ENCODE measurements at regions not wholly inside any gene's neighbourhood (a gene's known extent, or its start where the extent isn't known, plus 50 kb on each side); places are given as distances from the start of the nearest gene placed in this dataset.
A peak's percentile ranks its signal among the peaks of the same experiment; 100 is the strongest.

- Mint-ChIP-seq H3K4me1 (ENCODE audit: low read depth) (peaks cover 27% of the 10 kb centered on the region), H3K4me3 (no peak overlapping the region), H3K27me3 (no peaks in the 10 kb centered on the region), H3K27ac (no peak overlapping the region), H3K9me3 (no peaks in the 10 kb centered on the region), H3K36me3 (ENCODE audit: low read depth) (no peaks in the 10 kb centered on the region)
Observed at GRCh38 chr4:81756042-81756441, 284.3 kb upstream of the RASGEF1B start.

- H3K9me3 Mint-ChIP-seq, result no peaks in the 10 kb centered on the region
- no peaks in the 10 kb centered on the region for H3K27me3 Mint-ChIP-seq
- peaks cover 27% of the 10 kb centered on the region for H3K4me1 Mint-ChIP-seq (ENCODE audit: low read depth)
- no peak overlapping the region for H3K27ac Mint-ChIP-seq
- H3K4me3 Mint-ChIP-seq, result no peak overlapping the region
- no peaks in the 10 kb centered on the region for H3K36me3 Mint-ChIP-seq (ENCODE audit: low read depth)
Observed at GRCh38 chr4:81754169-81754568, 282.5 kb upstream of the RASGEF1B start.

- Mint-ChIP-seq H3K4me3 (no peak overlapping the region), H3K27ac (no peak overlapping the region), H3K27me3 (no peaks in the 10 kb centered on the region), H3K9me3 (no peaks in the 10 kb centered on the region), H3K36me3 (ENCODE audit: low read depth) (no peaks in the 10 kb centered on the region), H3K4me1 (ENCODE audit: low read depth) (peaks cover 23% of the 10 kb centered on the region)
Observed at GRCh38 chr4:81751531-81752289, 280.0 kb upstream of the RASGEF1B start.

- peaks cover 3% of the 10 kb centered on the region for H3K4me1 Mint-ChIP-seq (ENCODE audit: low read depth)
- no peaks in the 10 kb centered on the region for H3K27me3 Mint-ChIP-seq
- H3K27ac Mint-ChIP-seq, result no peak overlapping the region
- no peaks in the 10 kb centered on the region for H3K9me3 Mint-ChIP-seq
- no peak overlapping the region for H3K4me3 Mint-ChIP-seq
- no peaks in the 10 kb centered on the region for H3K36me3 Mint-ChIP-seq (ENCODE audit: low read depth)
Observed at GRCh38 chr4:81747242-81747930, 275.7 kb upstream of the RASGEF1B start.

DNA sequence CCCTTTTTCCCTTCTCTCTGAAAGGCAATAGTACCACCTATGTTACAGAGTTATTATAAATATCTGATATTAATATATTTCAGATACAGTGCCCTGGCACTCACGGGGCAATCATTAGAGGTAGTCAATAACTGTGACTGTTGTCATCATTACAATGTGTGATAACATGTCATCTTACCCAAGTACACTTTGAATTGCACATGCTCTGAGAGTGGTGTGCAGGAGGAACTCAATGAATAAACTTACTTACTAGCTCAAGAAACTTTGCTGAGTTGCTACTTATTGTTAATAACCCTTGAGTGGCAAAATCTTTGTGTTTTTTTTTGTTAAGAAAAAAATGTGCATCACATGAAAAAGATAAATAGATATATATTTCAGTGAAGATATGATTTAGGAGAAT is 275.1 kb upstream of the RASGEF1B start:
- H3K36me3 Mint-ChIP-seq (ENCODE audit: low read depth), result no peaks in the 10 kb centered on the region
- H3K4me1 Mint-ChIP-seq (ENCODE audit: low read depth), result peaks cover 3% of the 10 kb centered on the region
- no peak overlapping the region for H3K4me3 Mint-ChIP-seq
- no peaks in the 10 kb centered on the region for H3K27me3 Mint-ChIP-seq
- H3K9me3 Mint-ChIP-seq, result no peaks in the 10 kb centered on the region
- no peak overlapping the region for H3K27ac Mint-ChIP-seq

DNA sequence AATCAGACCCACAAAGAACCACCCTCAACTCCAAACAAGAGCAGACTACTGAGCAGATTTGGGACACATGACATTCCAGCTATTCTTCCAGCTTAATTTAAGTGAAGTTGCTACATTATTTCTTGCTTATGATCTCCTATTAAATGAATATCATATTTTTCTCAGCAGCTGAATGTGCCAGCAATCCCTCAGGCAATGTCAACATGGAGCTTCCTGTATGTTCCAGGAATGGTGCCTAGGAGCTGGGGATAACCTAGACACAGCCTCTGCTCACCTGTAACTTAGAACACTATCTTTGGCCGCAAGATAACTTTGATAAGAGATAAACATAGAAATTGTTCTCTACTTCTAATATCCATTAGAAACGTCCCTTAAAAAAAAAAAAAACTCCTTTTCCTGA is 274.4 kb upstream of the RASGEF1B start:
- Mint-ChIP-seq H3K36me3 (ENCODE audit: low read depth) (no peaks in the 10 kb centered on the region), H3K4me1 (ENCODE audit: low read depth) (peaks cover 3% of the 10 kb centered on the region), H3K9me3 (no peaks in the 10 kb centered on the region), H3K4me3 (no peak overlapping the region), H3K27me3 (no peaks in the 10 kb centered on the region), H3K27ac (no peak overlapping the region)

- no peak overlapping the region for H3K27ac Mint-ChIP-seq
Observed at GRCh38 chr4:81745050-81745449, 273.3 kb upstream of the RASGEF1B start.

DNA sequence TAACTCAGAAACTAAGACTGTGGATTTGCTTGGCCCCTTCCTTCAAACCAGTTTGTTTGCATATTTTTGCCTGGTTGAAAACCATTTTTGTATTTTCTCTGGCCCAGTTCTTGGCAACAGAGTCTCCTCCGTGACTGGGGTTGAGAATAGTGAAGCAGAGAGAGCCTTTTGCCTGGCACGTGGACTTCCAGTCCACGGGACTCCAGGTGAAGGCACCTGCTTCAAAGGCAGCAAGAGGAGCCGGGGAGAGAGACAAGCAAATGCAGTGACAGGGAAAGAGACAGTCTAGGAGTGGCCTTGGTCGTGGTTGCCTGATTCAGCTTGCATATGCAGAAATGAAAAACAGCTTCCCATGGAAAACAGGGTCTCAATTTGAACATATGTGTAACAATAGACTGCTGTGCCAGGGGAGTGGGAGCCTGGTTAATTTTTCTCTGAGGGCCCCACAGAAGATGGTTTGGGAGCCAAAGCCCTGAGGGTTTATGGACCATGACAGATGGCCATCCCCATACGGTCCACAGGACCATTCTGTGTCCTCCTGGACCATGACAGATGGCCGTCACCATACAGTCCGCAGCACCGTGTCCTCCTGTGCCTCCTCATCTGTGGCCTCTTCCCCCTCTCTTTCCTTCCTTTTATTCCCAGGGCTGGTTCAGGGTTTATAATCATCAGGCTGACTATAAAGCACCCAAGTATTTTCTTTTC is 272.2 kb upstream of the RASGEF1B start:
- Mint-ChIP-seq H3K36me3 (ENCODE audit: low read depth) (no peaks in the 10 kb centered on the region), H3K9me3 (no peaks in the 10 kb centered on the region), H3K4me3 (no peak overlapping the region), H3K4me1 (ENCODE audit: low read depth) (peaks cover 3% of the 10 kb centered on the region), H3K27me3 (no peaks in the 10 kb centered on the region), H3K27ac (no peak overlapping the region)

More at GRCh38 chr4:81745050-81745449, 273.3 kb upstream of the RASGEF1B start:
- H3K4me3 Mint-ChIP-seq, result no peak overlapping the region
- no peaks in the 10 kb centered on the region for H3K36me3 Mint-ChIP-seq (ENCODE audit: low read depth)
- no peaks in the 10 kb centered on the region for H3K27me3 Mint-ChIP-seq
- no peaks in the 10 kb centered on the region for H3K9me3 Mint-ChIP-seq
- peaks cover 3% of the 10 kb centered on the region for H3K4me1 Mint-ChIP-seq (ENCODE audit: low read depth)

DNA sequence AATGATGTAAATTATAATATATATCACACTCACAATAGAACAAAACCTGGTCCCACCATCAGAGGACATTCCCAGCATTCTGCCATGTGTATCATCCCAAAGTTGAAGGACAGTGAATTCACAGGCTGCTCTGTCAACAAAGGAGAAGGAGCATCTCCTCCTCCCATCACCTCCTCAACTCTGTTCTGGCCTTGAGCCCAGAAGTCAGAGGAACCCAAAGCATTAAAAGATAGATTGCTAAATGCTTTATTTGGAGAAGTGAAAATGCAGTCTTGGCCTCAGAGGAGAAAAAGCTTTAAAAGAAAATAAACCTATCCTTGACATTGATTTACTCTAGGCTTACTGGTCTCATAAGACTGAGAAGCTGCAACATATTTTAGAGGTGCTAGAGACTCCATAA is 268.8 kb upstream of the RASGEF1B start:
- H3K27me3 Mint-ChIP-seq, result no peaks in the 10 kb centered on the region

DNA sequence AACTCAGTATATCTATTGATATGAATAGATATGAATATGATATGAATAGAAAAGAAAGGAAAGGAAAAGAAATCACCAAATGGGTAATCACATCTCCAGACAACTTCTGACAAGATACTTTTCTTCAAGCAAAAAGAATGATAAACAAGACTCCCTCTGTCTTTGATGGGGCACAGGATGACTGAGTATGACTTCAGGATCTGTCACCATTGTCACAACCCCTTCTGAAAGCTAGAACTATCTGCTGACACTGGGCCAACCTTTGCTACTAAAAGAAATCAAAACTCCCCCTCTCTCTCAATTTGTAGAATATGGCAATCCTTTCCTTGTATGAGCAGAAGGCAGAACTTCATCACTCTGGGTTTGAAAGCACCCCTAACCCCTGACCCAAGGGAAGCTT is 267.2 kb upstream of the RASGEF1B start:
- no peaks in the 10 kb centered on the region for H3K9me3 Mint-ChIP-seq
- H3K27me3 Mint-ChIP-seq, result no peaks in the 10 kb centered on the region
- H3K4me1 Mint-ChIP-seq (ENCODE audit: low read depth), result no peaks in the 10 kb centered on the region
- H3K4me3 Mint-ChIP-seq, result no peak overlapping the region
- no peaks in the 10 kb centered on the region for H3K36me3 Mint-ChIP-seq (ENCODE audit: low read depth)
- H3K27ac Mint-ChIP-seq, result no peak overlapping the region

More for the DNA sequence above, 268.8 kb upstream of the RASGEF1B start:
- Mint-ChIP-seq H3K4me3 (no peak overlapping the region), H3K9me3 (no peaks in the 10 kb centered on the region), H3K4me1 (ENCODE audit: low read depth) (no peaks in the 10 kb centered on the region), H3K27ac (no peak overlapping the region), H3K36me3 (ENCODE audit: low read depth) (no peaks in the 10 kb centered on the region)

DNA sequence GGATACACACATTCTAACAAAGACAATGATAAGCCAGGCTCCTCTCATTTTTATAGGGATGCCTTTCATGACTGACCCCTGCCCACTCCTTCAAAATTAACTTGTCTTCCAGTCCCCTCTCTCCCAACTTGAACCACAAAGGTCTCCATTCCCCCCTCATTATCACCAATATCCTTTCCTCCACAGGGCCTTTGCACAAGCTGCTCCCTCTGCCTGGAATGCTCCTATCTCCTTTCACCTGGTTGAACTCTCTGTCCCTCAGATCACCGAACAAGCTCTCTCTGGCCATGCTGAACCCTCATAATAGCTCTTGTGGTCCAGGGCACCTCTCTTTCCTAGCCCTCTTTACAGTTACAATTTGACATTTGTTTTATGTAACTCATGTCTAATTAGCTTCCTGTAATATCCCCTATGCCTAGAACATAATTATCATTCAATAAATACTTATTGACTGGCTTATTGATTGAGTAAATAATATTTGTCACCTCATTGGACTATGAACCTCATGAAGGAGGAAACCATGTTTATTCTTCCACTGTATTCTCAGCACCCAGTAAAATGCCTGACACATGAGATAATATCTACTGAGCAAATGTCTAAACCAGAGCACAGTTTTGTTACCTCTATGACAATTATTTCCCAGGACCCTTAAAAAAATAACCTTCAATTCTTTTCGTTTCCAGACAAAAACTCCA is 266.3 kb upstream of the RASGEF1B start:
- no peak overlapping the region for H3K27ac Mint-ChIP-seq

DNA sequence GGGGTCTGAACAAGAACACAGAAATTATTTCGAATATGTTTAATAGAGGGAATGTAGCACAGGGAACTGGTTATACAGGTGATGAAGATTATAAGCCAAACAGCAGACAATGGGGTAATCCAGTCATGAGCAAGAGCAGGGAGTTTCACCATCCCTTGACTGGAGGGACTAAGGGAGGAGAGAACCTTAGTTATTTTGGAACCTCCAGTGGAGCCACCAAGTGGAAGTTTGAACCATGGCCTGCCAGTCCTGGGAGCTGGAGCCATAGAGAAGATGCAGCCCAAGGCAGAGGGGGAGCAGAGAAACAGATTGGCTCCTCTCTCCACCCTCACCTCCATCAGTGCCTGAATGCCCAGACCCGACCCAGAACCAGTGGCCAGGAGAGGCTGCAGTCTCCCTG is 264.6 kb upstream of the RASGEF1B start:
- no peak overlapping the region for H3K27ac Mint-ChIP-seq
- H3K27me3 Mint-ChIP-seq, result no peaks in the 10 kb centered on the region
- H3K4me3 Mint-ChIP-seq, result no peak overlapping the region
- H3K4me1 Mint-ChIP-seq (ENCODE audit: low read depth), result no peaks in the 10 kb centered on the region
- no peaks in the 10 kb centered on the region for H3K9me3 Mint-ChIP-seq
- no peaks in the 10 kb centered on the region for H3K36me3 Mint-ChIP-seq (ENCODE audit: low read depth)

More for the DNA sequence above, 266.3 kb upstream of the RASGEF1B start:
- Mint-ChIP-seq H3K4me1 (ENCODE audit: low read depth) (no peaks in the 10 kb centered on the region), H3K9me3 (no peaks in the 10 kb centered on the region), H3K36me3 (ENCODE audit: low read depth) (no peaks in the 10 kb centered on the region), H3K4me3 (no peak overlapping the region), H3K27me3 (no peaks in the 10 kb centered on the region)

- no peaks in the 10 kb centered on the region for H3K36me3 Mint-ChIP-seq (ENCODE audit: low read depth)
Observed at GRCh38 chr4:81732980-81733379, 261.3 kb upstream of the RASGEF1B start.

DNA sequence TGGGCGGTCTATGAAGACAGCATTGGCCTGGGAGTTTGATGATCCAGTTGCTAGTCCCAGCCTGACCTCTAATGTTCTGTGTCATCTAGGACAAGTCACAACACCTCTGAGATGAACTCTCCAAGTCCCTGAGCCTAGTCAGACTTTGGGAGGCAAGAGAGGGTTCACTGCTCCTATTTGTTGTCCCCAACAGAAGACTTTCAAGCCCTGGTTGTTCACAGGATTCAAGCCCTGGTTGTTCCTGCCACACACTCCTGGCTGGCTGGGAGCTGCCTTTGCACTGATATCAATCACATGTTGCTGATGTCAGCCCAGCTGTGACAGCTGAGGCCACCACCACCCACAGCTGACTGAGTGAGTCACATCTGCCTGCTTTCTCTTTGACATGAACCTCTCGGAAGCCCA is 253.2 kb upstream of the RASGEF1B start:
- H3K27me3 Mint-ChIP-seq, result peaks cover 7% of the 10 kb centered on the region
- H3K36me3 Mint-ChIP-seq (ENCODE audit: low read depth), result no peaks in the 10 kb centered on the region
- H3K4me3 Mint-ChIP-seq, result peak overlapping the region; percentile 31
- H3K9me3 Mint-ChIP-seq, result peaks cover 4% of the 10 kb centered on the region
- peak overlapping the region; percentile 49 for H3K27ac Mint-ChIP-seq
- peaks cover 20% of the 10 kb centered on the region for H3K4me1 Mint-ChIP-seq (ENCODE audit: low read depth)

More at GRCh38 chr4:81732980-81733379, 261.3 kb upstream of the RASGEF1B start:
- H3K27ac Mint-ChIP-seq, result no peak overlapping the region
- H3K4me1 Mint-ChIP-seq (ENCODE audit: low read depth), result peaks cover 3% of the 10 kb centered on the region
- H3K9me3 Mint-ChIP-seq, result no peaks in the 10 kb centered on the region
- peaks cover 3% of the 10 kb centered on the region for H3K27me3 Mint-ChIP-seq
- no peak overlapping the region for H3K4me3 Mint-ChIP-seq

Measured in stimulated activated naive CD8-positive, alpha-beta T cell treated with anti-CD3 and anti-CD28 coated beads, Interleukin-15, Interleukin-2, amounts not matched to agents 100 ng/mL and 50 ng/mL, for 24 hours (primary cell).